Endothelial cell of umbilical vein (primary cell): ENCODE measurements at regions not wholly inside any gene's neighbourhood (a gene's known extent, or its start where the extent isn't known, plus 50 kb on each side); places are given as distances from the start of the nearest gene placed in this dataset.

Source experiments
- BruUV-seq: library from RNA; stranded (reverse); fragments of 400-500 nt; replicated peaks from 2 replicates; lab custom pipeline; 2021; lab: Mats Ljungman, UMichigan
- CTCF ChIA-PET: fragments of 300-600, 350-600 bp; sonication (Branson Sonifier 250); formaldehyde crosslinking; loops from one replicate; lab custom pipeline; 2021; ENCODE audit warnings: antibody characterized with exemption, inconsistent platforms; lab: Charles Lee
- POLR2A ChIA-PET: fragments of 300-600, 350-600 bp; sonication (Branson Sonifier 250); formaldehyde crosslinking; loops from one replicate; lab custom pipeline; 2021; ENCODE audit warnings: antibody characterized with exemption, inconsistent platforms; lab: Charles Lee
- DNase-seq: peaks from one replicate; pipeline ENCODE4 v3.0.0-alpha.2; 2011; ENCODE audit warnings: low read depth, low spot score
- FAIRE-seq: peaks from 2 replicates; lab custom pipeline; 2011; peaks lifted over from hg19 to GRCh38; lab: Jason Lieb, UNC
- H2AFZ ChIP-seq: 2 replicates; pipeline ENCODE4 v1.6.0; 2012; ENCODE audit warnings: low read depth, low read length, control low read depth, inconsistent platforms
- H3K27ac ChIP-seq: 2 replicates; pipeline ENCODE4 v1.5.1; 2011; ENCODE audit warnings: low read depth, mild to moderate bottlenecking, control low read depth, low read length, moderate library complexity; ENCODE audit not compliant: insufficient read depth
- H3K27me3 ChIP-seq, 2 experiments: 2 replicates each; pipeline versions ENCODE4 v1.6.0 to v1.6.1; 2011; ENCODE audit warnings: low read length in 2 of 2, mixed read lengths in 1 of 2; ENCODE audit not compliant: control insufficient read depth in 2 of 2, insufficient read depth in 2 of 2
- H3K36me3 ChIP-seq, 2 experiments: 2 replicates in 1 of 2; 3 replicates in 1 of 2; pipeline ENCODE4 v1.5.1; 2011; ENCODE audit warnings: low read length in 2 of 2, mild to moderate bottlenecking in 1 of 2, moderate library complexity in 1 of 2; ENCODE audit not compliant: control insufficient read depth in 2 of 2, insufficient read depth in 2 of 2; ENCODE audit errors: extremely low read depth in 1 of 2
- H3K4me1 ChIP-seq: 3 replicates; pipeline ENCODE4 v1.5.1; 2011; ENCODE audit warnings: mild to moderate bottlenecking, low read length; ENCODE audit not compliant: control insufficient read depth, insufficient read depth; ENCODE audit errors: extremely low read depth
- H3K4me2 ChIP-seq: 2 replicates; pipeline ENCODE4 v1.6.1; 2011; ENCODE audit warnings: low read length, control low read depth, mixed read lengths; ENCODE audit not compliant: insufficient read depth
- H3K4me3 ChIP-seq, 3 experiments: fragments of 200-600 bp in 1 of 3; sonication (generic), shearing (Covaris generic) in 1 of 3; replicated peaks in 1 of 3; 2 replicates each; pipeline ENCODE4 v1.5.1; 2011 to 2016; ENCODE audit warnings: control low read depth in 3 of 3, low read length in 3 of 3, mild to moderate bottlenecking in 2 of 3, inconsistent platforms in 1 of 3, low read depth in 1 of 3, moderate library complexity in 1 of 3; ENCODE audit not compliant: insufficient read depth in 1 of 3
- H3K79me2 ChIP-seq: 2 replicates; pipeline ENCODE4 v1.6.0; 2012; ENCODE audit warnings: low read length, inconsistent platforms; ENCODE audit not compliant: control insufficient read depth, insufficient read depth
- H3K9ac ChIP-seq: replicated peaks from 2 replicates; pipeline ENCODE3; 2011; ENCODE audit warnings: low read length, control low read depth; ENCODE audit not compliant: insufficient read depth; ENCODE audit errors: extremely low read depth
- H3K9me1 ChIP-seq: replicated peaks from 3 replicates; pipeline ENCODE4 v1.6.0; 2011; ENCODE audit warnings: mild to moderate bottlenecking, low read length; ENCODE audit not compliant: control insufficient read depth, insufficient read depth; ENCODE audit errors: extremely low read depth
- H3K9me3 ChIP-seq: replicated peaks from 2 replicates; pipeline ENCODE4 v1.5.1; 2012; ENCODE audit warnings: low read length, inconsistent platforms; ENCODE audit not compliant: control insufficient read depth, insufficient read depth
- H4K20me1 ChIP-seq: replicated peaks from 2 replicates; pipeline ENCODE3; 2011; ENCODE audit warnings: mild to moderate bottlenecking, low read length; ENCODE audit not compliant: control insufficient read depth, insufficient read depth; ENCODE audit errors: extremely low read depth
- CTCF ChIP-seq, 2 donors: IDR thresholded peaks; 1 replicate in 1 of 2; 2 replicates in 1 of 2; pipeline ENCODE4 v1.5.1; 2011; ENCODE audit warnings: low read length in 2 of 2, mild to moderate bottlenecking in 2 of 2, moderate library complexity in 2 of 2, control low read depth in 1 of 2, inconsistent platforms in 1 of 2, low read depth in 1 of 2; ENCODE audit not compliant: insufficient read depth in 1 of 2; ENCODE audit errors: extremely low read depth in 1 of 2
- EZH2 ChIP-seq: IDR thresholded peaks from 2 replicates; pipeline ENCODE4 v1.6.1; 2012; ENCODE audit warnings: borderline replicate concordance, low read depth, mild to moderate bottlenecking, moderate library complexity, low read length, inconsistent platforms; ENCODE audit not compliant: severe bottlenecking
- FOS ChIP-seq: IDR thresholded peaks from 2 replicates; pipeline ENCODE4 v1.6.1; 2011; ENCODE audit warnings: mild to moderate bottlenecking, low read length, moderate library complexity, borderline replicate concordance; ENCODE audit not compliant: insufficient read depth
- GATA2 ChIP-seq: IDR thresholded peaks from 2 replicates; pipeline ENCODE4 v1.7.0; 2011; ENCODE audit warnings: low read depth, mild to moderate bottlenecking, moderate library complexity, mixed read lengths, low read length; ENCODE audit not compliant: insufficient read length, insufficient read depth
- JUN ChIP-seq: IDR thresholded peaks from 2 replicates; pipeline ENCODE4 v1.6.1; 2011; ENCODE audit warnings: borderline replicate concordance, low read depth; ENCODE audit not compliant: insufficient read length, insufficient read depth
- MYC ChIP-seq: IDR thresholded peaks from one replicate; pipeline ENCODE4 v1.6.1; 2011; ENCODE audit warnings: mild to moderate bottlenecking, low read depth, low read length
- POLR2A ChIP-seq: IDR thresholded peaks from 2 replicates; pipeline ENCODE4 v1.6.1; 2012; ENCODE audit warnings: low read depth, mild to moderate bottlenecking, control low read depth, low read length
- POLR2AphosphoS5 ChIP-seq: IDR thresholded peaks from 2 replicates; pipeline ENCODE4 v1.6.1; 2012; ENCODE audit warnings: low read depth, mild to moderate bottlenecking, control low read depth, low read length, moderate library complexity; ENCODE audit not compliant: insufficient read depth
- dilution Hi-C: fragments of 300-500 bp; cut with MboI; formaldehyde crosslinking; loops from one replicate; pipeline ENCODE4 v1.15.0; 2019; ENCODE audit warnings: low sequenced_read_pairs; ENCODE audit not compliant: extremely low pct_ligation_motif_present
- intact Hi-C: fragments of 100-400 bp; cut with micrococcal nuclease; formaldehyde crosslinking; loops from one replicate; pipeline ENCODE4 v1.10.0; 2022
- TF ChIP-seq, protein P1 (sequence below): IDR thresholded peaks from 2 replicates; pipeline ENCODE4 v1.6.1; 2011; ENCODE audit not compliant: insufficient read depth, insufficient read length

GRCh38 chr11:70536051-70536877, 137.9 kb downstream of the CTTN start:
- no peak overlapping the region for H3K27ac ChIP-seq
- intact Hi-C loops: no loop called here
- H3K4me2 ChIP-seq: no peak overlapping the region
- TF ChIP-seq FOS (no peak), MYC (no peak), EZH2 (no peak), POLR2AphosphoS5 (no peak), CTCF (IDR thresholded peaks at IDR 0.05; ENCODE audit: extremely low read depth in 1 of 2, insufficient read depth in 1 of 2, low read depth in 1 of 2, low read length in 2 of 2) (no peak), POLR2A (no peak), JUN (no peak), GATA2 (no peak)
- TF ChIP-seq, protein P1, sequence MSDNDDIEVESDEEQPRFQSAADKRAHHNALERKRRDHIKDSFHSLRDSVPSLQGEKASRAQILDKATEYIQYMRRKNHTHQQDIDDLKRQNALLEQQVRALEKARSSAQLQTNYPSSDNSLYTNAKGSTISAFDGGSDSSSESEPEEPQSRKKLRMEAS: no peak
- DNase-seq (no peak), FAIRE-seq (no peak)
- H3K9me1 ChIP-seq: no peaks in the 10 kb centered on the region
- no peaks in the 10 kb centered on the region for H3K79me2 ChIP-seq
- dilution Hi-C loops: no loop called here
- no peaks in the 10 kb centered on the region for H3K4me1 ChIP-seq
- BruUV-seq: no TSS peak
- H4K20me1 ChIP-seq: no peaks in the 10 kb centered on the region
- CTCF ChIA-PET: no interaction called here
- no peaks in the 10 kb centered on the region for H3K9me3 ChIP-seq
- H3K27me3 ChIP-seq: no peaks in the 10 kb centered on the region
- H3K4me3 ChIP-seq: no peak overlapping the region
- no peak overlapping the region for H2AFZ ChIP-seq
- H3K36me3 ChIP-seq: no peaks in the 10 kb centered on the region
- H3K9ac ChIP-seq: no peak overlapping the region
- POLR2A ChIA-PET: no interaction called here
